ENCODE measurements at regions not wholly inside any gene's neighbourhood (a gene's known extent, or its start where the extent isn't known, plus 50 kb on each side); places are given as distances from the start of the nearest gene placed in this dataset.

DNA sequence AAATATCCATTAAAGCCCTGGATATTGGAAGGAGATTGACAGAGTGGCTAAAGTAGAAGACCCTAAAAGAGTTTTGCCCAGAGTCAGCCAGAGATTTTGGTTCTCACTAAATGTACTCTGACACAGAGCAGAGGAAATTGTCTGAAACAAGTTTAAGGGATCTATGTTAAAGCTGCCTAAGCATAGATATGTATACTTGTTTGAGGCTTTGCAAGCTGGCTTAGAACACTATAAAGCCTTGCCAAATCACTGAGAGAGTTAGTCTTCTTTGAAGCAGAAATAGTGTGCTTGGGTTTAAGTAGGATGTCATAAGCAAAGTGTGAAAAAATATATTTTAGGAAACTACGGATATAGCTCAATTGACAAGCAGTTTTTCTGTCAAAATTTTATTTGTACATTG, 653.5 kb downstream of the FSCB start:
- TF ChIP-seq NFE2L2 (conservative IDR thresholded peaks at IDR 0.05; ENCODE audit: low read length) (no peak), POLR2A (IDR thresholded peaks at IDR 0.05; ENCODE audit: low read length) (no peak), MYC (IDR thresholded peaks at IDR 0.05; ENCODE audit: borderline replicate concordance, low read length) (no peak), EP300 (IDR thresholded peaks at IDR 0.05) (no peak), RAD21 (conservative IDR thresholded peaks at IDR 0.05 in 1 of 2, IDR thresholded peaks at IDR 0.05 in 1 of 2) (no peak), JUN (IDR thresholded peaks at IDR 0.05) (no peak), BHLHE40 (IDR thresholded peaks at IDR 0.05; ENCODE audit: low read depth, low read length) (no peak), CBX8 (IDR thresholded peaks at IDR 0.05) (no peak)
- TF ChIP-seq, protein P1, sequence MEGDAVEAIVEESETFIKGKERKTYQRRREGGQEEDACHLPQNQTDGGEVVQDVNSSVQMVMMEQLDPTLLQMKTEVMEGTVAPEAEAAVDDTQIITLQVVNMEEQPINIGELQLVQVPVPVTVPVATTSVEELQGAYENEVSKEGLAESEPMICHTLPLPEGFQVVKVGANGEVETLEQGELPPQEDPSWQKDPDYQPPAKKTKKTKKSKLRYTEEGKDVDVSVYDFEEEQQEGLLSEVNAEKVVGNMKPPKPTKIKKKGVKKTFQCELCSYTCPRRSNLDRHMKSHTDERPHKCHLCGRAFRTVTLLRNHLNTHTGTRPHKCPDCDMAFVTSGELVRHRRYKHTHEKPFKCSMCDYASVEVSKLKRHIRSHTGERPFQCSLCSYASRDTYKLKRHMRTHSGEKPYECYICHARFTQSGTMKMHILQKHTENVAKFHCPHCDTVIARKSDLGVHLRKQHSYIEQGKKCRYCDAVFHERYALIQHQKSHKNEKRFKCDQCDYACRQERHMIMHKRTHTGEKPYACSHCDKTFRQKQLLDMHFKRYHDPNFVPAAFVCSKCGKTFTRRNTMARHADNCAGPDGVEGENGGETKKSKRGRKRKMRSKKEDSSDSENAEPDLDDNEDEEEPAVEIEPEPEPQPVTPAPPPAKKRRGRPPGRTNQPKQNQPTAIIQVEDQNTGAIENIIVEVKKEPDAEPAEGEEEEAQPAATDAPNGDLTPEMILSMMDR (IDR thresholded peaks at IDR 0.05): no peak
